ENCODE measurements at regions not wholly inside any gene's neighbourhood (a gene's known extent, or its start where the extent isn't known, plus 50 kb on each side); places are given as distances from the start of the nearest gene placed in this dataset.

DNA sequence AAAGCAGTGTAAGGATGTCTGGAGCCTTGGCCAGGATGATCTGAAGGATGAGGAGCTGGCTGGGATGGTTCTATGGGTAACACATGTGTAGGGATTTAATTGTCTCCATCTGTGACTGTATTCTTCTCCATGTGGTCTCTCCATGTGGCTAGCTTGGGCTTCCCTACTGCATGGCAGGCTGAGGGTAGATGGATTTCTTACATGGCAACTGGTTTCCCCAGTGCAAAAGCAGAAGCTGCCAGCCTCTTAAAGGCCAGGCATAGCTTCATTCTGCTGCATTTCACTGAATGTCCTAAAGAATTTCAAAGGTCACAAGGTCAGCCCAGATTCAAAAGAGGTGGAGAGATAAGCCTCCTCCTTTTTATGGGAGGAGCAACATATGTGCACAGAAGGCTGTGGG, 61.7 kb downstream of the XCL2 start:
- DNase-seq (ENCODE audit: low spot score): no peak
- H3K36me3 Mint-ChIP-seq (ENCODE audit: low read depth, unreplicated experiment): no peaks in the 10 kb centered on the region
- no peaks in the 10 kb centered on the region for H3K9me3 Mint-ChIP-seq (ENCODE audit: unreplicated experiment)
- TF ChIP-seq, protein P1, sequence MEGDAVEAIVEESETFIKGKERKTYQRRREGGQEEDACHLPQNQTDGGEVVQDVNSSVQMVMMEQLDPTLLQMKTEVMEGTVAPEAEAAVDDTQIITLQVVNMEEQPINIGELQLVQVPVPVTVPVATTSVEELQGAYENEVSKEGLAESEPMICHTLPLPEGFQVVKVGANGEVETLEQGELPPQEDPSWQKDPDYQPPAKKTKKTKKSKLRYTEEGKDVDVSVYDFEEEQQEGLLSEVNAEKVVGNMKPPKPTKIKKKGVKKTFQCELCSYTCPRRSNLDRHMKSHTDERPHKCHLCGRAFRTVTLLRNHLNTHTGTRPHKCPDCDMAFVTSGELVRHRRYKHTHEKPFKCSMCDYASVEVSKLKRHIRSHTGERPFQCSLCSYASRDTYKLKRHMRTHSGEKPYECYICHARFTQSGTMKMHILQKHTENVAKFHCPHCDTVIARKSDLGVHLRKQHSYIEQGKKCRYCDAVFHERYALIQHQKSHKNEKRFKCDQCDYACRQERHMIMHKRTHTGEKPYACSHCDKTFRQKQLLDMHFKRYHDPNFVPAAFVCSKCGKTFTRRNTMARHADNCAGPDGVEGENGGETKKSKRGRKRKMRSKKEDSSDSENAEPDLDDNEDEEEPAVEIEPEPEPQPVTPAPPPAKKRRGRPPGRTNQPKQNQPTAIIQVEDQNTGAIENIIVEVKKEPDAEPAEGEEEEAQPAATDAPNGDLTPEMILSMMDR (IDR thresholded peaks at IDR 0.05; ENCODE audit: unreplicated experiment): no peak
- H3K27me3 Mint-ChIP-seq (ENCODE audit: unreplicated experiment): peaks cover 3% of the 10 kb centered on the region
- no peak overlapping the region for H3K4me3 Mint-ChIP-seq (ENCODE audit: unreplicated experiment)
- peaks cover 11% of the 10 kb centered on the region for H3K4me1 Mint-ChIP-seq (ENCODE audit: unreplicated experiment)
- H3K27ac Mint-ChIP-seq (ENCODE audit: unreplicated experiment): no peak overlapping the region

DNA sequence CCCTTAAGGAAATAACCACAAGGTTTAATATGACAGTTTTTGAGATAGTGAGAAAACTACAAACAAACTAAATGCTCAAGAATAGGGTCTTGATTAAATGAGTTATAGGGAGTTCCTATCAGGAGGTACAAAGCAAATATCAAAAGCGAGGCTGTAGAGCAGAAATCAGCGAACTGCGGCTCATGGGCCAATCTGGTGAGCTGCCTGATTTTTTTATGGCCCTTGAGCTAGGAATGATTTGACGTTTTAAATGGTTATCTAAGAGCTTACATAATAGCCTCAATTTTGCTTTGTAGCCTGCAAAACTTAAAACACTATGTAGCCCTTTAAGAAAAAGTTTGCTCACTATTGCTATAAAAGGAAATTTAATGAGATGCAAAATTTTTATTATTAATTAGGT, 62.2 kb downstream of the XCL2 start:
- TF ChIP-seq, protein P1 (IDR thresholded peaks at IDR 0.05; ENCODE audit: unreplicated experiment): no peak
- H3K4me3 Mint-ChIP-seq (ENCODE audit: unreplicated experiment): no peak overlapping the region
- H3K27ac Mint-ChIP-seq (ENCODE audit: unreplicated experiment): no peak overlapping the region

DNA sequence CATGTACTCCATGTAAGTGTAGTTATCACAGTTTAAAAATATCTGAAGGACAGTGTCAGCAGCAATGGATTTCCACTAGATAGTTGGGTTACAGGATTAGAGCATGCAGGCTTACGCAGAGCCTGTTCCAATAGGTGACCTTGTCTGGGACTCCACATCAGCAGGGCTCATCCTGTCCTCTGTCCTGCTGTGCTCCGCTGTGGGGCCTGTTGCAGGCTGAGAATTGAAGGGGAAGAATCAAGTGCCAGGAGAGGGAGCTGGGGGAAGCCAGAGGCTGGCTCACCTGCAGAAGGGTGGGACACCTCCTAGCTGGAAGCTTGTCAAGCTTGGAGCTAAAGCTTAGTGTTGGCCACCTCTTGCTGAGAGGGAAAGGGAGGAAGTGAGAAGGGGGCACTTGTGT, 62.8 kb downstream of the XCL2 start:
- DNase-seq (ENCODE audit: low spot score): no peak
- Mint-ChIP-seq H3K27me3 (ENCODE audit: unreplicated experiment) (peaks cover 3% of the 10 kb centered on the region), H3K9me3 (ENCODE audit: unreplicated experiment) (no peaks in the 10 kb centered on the region), H3K4me1 (ENCODE audit: unreplicated experiment) (peaks cover 18% of the 10 kb centered on the region), H3K36me3 (ENCODE audit: low read depth, unreplicated experiment) (no peaks in the 10 kb centered on the region), H3K27ac (ENCODE audit: unreplicated experiment) (no peak overlapping the region), H3K4me3 (ENCODE audit: unreplicated experiment) (no peak overlapping the region)
- TF ChIP-seq, protein P1 (IDR thresholded peaks at IDR 0.05; ENCODE audit: unreplicated experiment): no peak

More for the DNA sequence above, 62.2 kb downstream of the XCL2 start:
- peaks cover 15% of the 10 kb centered on the region for H3K4me1 Mint-ChIP-seq (ENCODE audit: unreplicated experiment)
- no peaks in the 10 kb centered on the region for H3K36me3 Mint-ChIP-seq (ENCODE audit: low read depth, unreplicated experiment)
- no peaks in the 10 kb centered on the region for H3K9me3 Mint-ChIP-seq (ENCODE audit: unreplicated experiment)
- DNase-seq (ENCODE audit: low spot score): no peak
- H3K27me3 Mint-ChIP-seq (ENCODE audit: unreplicated experiment): peaks cover 3% of the 10 kb centered on the region

DNA sequence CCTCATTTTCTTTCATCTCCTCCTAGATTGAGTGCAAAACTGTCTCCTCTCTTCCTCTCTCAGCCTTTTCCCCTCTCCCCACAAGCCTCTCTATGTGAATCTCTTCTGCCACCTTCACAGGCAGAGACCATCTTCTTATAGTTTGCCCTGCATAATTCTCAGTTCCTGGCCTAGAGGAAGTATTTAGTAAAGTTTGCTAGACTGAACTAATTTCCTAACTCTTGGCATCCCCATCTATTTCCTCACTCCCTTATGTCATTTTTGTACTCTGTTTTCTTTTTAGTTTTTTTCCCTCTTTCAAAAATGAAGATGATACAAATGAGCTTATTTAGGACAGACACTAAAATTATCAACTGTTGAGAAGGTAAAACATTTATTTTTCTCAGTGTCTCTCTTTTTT, 66.0 kb downstream of the XCL2 start:
- Mint-ChIP-seq H3K36me3 (ENCODE audit: low read depth, unreplicated experiment) (peaks cover 13% of the 10 kb centered on the region), H3K27me3 (ENCODE audit: unreplicated experiment) (peaks cover 3% of the 10 kb centered on the region), H3K4me3 (ENCODE audit: unreplicated experiment) (no peak overlapping the region), H3K4me1 (ENCODE audit: unreplicated experiment) (peaks cover 25% of the 10 kb centered on the region), H3K9me3 (ENCODE audit: unreplicated experiment) (peaks cover 12% of the 10 kb centered on the region), H3K27ac (ENCODE audit: unreplicated experiment) (no peak overlapping the region)
- TF ChIP-seq, protein P1 (IDR thresholded peaks at IDR 0.05; ENCODE audit: unreplicated experiment): no peak
- no peak for DNase-seq (ENCODE audit: low spot score)

DNA sequence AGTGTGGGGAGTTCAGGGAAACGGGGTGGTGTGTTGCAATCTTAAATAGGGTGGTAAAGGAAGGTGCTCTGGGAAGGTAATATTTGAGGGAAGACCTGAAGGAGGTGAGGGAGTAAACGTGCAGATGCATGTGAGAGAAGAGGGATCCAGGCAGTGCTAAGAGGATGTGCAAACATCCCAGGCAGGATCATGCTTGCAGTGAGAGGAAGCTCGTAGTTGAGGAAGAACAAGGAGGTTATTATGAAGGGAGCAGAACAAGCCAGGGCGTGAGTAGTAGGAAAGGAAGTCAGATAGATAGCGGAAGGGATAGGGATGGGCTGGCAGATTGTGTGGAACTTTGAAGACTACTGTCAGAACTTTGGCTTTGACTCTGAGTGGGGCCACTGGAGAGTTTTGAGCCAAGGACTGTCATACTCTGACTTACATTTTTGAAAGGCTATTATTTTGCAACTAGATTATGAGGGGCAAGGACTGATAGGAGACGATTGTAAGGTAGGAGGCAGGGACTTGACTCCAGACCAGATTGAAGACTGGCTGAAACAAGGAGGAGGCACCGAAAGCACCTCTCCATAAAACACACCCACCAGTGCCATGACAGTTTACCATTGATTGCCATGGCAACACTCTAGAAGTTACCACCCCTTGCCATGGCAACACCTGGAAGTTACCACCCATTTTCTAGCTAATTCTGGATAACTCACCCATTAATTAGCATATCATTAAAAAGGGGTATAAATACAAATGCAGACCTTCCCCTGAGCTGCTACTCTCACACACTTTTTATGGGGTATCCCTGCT, 67.0 kb downstream of the XCL2 start:
- Mint-ChIP-seq H3K4me1 (ENCODE audit: unreplicated experiment) (peaks cover 25% of the 10 kb centered on the region), H3K27ac (ENCODE audit: unreplicated experiment) (peak overlapping the region; percentile 14), H3K36me3 (ENCODE audit: low read depth, unreplicated experiment) (peaks cover 13% of the 10 kb centered on the region), H3K27me3 (ENCODE audit: unreplicated experiment) (peaks cover 3% of the 10 kb centered on the region), H3K4me3 (ENCODE audit: unreplicated experiment) (no peak overlapping the region), H3K9me3 (ENCODE audit: unreplicated experiment) (peaks cover 12% of the 10 kb centered on the region)
- no peak for DNase-seq (ENCODE audit: low spot score)
- TF ChIP-seq, protein P1 (IDR thresholded peaks at IDR 0.05; ENCODE audit: unreplicated experiment): no peak
